HG03520 (cell line): ENCODE measurements at regions not wholly inside any gene's neighbourhood (a gene's known extent, or its start where the extent isn't known, plus 50 kb on each side); places are given as distances from the start of the nearest gene placed in this dataset.

ENCODE experiments used
- ATAC-seq: cut with Tn5 transposase; IDR thresholded peaks from one replicate; pipeline ENCODE4 v1.9.1; 2021; ENCODE audit warnings: mild to moderate bottlenecking, moderate library complexity; ENCODE audit not compliant: unreplicated experiment

DNA sequence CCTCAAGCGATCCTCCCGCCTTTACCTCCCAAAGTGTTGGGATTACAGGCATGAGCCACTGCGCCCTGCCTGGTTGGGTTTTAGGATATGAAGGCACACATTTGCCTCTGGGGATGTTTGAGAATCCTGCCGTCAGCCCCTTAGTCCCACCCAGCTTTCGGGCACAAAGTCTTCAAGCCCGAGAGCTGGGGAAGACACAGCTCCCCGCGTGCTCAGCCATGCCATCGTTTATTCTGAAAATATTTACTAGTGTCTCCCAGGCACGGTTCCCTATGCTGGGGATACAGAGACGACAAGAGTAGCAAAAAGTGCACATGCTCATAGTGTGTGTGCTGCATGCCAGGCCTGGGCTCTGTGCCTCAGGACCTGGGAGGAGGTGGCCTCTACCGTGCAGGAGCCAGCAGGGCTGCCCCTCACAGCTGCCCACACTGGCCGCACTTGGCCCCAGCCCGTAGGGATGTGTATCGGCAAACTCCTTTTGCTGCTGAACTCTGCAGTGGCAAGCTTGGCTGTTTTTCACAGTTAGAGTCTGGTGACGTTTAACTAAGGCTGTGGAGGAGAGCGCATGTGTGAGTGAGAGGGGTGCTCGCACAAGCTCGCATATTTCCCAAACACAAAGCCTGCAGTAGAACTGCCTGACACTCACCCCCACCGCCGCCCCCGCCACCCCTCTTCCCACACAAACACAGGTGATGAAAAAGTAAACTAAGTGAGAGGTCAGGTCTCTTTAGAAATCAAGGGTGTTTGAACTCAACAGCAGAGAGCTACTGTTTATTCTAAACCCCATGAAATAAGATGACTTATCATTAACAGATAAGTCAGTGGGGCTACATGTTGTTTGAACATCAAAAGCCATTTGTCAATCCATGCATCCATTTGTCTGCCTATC lies 266.4 kb downstream of the MRTFB start:
- no peak for ATAC-seq

DNA sequence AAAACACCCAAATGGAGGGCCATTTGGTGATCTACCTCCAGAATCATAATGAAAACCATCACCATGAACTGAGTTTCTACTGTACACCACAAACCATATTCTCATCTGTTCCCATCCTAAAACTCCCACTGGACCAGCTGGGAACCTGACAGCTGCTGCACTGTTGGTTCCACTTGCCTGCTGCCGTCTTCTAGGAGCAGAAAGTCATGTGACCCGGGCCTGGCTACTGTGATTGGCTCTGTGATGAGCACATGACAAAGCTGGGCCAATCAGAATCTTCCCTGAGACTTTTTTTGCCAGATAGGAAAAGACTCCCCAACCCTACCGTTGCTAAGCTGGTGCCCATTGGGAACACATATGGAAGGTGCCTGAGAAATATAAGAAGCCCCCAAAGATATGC lies 264.2 kb downstream of the MRTFB start:
- ATAC-seq = no peak

DNA sequence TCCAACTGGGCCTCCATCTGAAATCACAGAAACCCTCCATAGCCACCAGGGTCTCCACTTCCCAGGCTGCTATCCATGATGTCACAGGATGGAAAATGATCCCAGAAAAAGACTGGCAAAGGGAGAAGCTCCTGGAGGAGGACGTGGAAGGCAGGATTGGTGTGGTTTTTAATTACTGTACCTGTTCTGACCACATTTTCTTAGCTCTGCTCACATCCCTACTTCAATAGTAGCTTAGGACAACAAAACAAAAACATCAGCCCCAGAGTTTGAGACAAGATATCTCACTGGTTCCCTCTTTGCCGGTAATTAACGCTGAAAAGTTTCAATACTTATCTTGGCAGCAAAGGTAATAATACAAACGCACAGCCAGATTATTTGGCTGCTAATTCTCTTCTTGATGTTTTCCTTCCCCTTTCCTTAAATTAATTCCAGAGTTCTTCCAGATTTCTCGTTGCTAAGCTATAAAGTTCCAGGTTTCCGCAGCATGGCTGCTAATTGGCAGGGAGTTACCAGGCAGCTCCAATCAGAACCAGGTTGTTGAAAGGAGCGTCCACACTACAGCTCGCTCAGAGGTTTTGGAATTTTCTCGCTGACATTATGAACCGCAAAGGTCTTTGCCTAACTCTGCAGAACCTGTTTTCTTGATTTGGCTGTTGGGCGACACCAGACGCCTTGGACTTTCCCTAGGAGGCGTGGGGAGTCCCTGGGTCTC lies 263.4 kb downstream of the MRTFB start:
- ATAC-seq = no peak

DNA sequence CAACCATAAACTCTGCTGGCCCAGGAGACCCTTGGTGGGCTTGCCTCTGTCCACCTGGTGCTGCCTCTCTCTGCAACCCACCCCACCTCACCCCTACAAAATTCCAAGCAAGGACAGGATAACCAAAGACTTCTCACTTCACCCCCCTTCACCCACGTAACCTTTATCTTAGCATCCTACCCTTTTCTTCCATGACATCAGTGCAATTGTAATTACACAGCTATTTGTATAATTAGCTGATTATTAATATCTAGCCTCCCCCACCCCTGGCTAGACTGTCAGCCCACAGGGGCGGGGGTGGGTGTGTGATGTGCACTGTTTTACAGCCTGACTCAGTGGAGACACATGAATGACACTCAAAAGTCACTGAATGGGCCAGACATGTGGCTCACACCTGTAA lies 262.2 kb downstream of the MRTFB start:
- ATAC-seq = no peak

DNA sequence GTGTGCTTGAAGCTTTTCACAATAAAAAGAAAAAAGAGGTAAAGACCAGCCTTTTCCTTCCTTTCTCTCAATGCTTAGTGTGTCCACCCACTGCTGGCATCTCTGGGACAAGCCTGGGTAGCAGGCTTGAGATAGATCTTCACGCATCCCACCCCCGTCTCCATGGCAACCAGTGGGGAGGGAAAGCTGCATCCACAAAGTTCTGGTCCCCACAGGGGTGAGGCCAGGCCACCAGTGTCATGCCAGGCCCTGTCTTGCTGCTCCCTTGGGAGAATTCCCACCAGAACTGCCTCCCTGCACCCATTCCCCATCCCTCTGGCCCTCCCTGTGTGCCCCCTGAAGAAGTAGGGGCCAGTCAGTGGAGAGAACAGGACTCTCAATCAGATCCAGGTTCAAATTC lies 259.9 kb downstream of the MRTFB start:
- no peak for ATAC-seq

DNA sequence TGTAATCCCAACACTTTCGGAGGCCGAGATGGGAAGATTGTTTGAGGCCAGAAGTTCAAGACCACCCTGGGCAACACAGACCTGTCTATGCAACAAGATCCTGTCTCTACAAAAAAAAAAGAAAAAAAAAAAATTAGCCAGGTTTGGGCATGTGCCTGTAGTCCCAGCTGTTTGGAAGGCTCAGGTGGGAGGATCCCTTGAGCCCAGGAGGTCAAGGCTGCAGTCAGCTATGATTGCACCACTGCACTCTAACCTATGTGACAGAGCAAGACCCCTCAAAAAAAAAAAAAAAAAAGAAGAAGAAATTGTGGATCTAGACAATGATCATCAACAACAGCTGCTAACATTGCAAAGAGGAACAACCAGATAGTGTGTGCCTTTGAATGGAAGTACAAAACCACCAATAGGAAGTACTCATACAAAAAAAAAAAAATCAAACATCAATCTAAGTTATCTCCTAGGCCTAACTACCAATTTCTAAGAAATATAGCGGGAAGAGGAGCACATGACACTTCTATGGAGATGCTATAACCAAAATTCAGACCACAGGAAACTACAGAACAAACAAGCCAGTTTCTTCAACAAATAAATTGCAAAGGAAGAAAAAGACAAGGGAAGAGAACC lies 258.7 kb downstream of the MRTFB start:
- no peak for ATAC-seq

DNA sequence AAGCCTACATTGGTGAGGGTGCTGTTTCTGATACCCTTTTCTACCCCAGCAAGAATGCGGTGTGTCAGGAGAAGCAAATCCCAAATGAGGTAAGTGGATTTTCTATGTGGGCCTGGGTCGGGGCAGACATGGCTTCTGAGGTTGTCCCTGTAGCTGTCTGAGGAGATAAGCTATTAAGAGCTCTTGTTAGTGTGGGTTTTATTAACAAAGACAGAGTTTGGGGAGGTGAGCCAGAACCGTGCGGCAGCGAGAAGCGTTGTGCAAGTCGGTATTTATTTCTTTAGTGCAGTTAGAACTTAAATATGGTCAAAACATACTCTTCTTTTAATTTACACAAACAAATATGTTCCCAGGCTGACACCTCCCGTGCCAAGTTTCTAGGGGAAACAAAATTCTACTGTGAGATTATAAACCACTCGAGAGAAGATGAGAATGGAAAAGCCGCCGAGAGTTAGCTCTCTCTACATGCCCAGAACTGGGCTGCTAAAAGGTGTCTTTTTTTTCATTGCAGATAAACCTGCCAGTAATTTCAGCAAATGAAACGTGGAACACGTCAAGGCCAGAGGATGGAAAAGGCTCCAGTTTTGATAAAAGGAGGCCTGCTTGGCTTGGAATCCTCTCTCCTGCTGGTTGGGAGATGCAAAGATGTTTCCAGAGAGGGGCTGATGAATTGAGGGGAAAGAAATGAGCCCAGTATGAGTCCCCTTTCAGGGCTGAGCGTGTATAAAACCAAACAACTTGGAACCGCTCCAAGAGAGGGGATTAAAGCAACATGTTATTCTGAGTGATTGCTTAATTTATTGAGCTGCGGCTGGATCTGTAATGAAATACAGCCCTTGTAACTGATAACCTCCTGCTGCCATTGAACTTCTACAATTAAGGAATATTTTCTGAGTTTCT lies 254.6 kb downstream of the MRTFB start:
- ATAC-seq = no peak

DNA sequence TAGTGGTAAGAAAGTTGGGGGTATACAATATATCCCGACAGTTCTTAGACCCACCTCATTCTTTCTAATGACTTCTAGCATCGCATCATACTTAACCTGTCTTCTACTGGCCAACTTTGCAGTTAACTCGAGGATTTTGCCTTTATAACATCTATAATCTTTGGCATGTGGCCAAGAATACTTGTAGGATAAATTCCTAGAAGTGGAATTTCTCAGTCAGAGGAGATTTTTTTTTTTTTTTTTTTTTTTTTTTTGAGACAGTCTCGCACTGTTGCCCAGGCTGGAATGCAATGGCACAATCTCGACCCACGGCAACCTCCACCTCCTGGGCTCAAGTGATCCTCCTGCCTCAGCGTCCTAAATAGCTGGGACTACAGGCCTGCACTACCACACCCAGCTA lies 253.5 kb downstream of the MRTFB start:
- ATAC-seq = no peak

DNA sequence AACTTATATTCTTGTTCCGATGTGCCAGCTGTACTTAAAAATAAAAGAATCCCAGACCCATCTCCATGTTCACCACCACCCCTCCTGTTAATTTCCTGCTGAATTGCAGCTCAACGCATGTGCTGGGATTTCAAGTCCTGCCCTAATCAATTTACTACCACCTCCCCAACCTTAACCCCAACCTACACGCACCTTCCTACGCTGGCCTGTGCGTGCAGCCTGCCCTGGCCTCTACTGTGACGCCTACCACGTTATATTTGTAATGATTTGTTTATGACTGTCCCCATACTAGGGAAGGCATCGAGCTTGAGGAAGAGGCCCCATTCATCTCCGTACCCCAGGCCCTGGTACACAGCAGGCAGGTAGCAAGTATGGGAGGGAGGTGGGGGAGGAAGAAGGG lies 251.1 kb downstream of the MRTFB start:
- ATAC-seq = no peak

DNA sequence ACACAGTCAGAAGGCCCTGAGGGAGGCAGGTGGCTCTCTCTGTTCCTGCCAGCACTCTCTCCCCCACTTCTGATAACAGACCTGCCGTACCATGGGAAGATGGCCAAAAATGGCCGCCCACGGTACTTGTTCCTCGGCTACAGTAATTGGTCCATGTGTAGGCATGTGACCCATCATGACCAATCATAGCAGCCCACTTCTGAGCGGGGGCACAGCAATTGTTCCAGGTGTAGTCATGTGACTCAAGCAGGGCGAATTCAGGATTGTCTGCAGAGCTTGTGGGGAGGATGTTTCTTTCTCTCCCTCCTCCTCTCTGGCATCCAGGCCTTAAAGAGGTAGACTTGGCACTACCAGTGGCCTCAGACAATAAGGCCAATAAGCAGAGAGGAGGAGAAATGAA lies 250.4 kb downstream of the MRTFB start:
- ATAC-seq = no peak

DNA sequence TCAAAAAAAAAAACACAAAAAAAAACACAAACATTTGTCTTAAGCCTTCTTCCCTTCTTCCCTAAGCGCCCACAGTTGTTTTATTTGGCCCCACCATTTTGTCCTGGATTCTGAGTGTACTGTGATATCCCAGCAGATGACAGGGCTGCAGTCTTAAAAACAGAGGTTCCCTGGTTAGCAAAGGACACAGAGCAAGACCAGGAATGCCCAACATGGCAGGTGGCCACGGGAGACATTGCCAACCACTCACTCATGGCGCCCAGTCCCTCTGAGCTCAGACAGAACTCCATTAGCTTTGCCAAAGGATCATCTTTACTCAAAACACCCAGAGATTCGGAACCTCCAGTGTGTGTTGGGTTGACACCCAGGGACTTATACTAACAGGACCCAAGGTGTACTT lies 249.3 kb downstream of the MRTFB start:
- no peak for ATAC-seq
